ENCODE measurements at regions not wholly inside any gene's neighbourhood (a gene's known extent, or its start where the extent isn't known, plus 50 kb on each side); places are given as distances from the start of the nearest gene placed in this dataset.

GRCh38 chr9:78397454-78397853 is 100.5 kb downstream of the PSAT1 start:
- TF ChIP-seq, protein P1, sequence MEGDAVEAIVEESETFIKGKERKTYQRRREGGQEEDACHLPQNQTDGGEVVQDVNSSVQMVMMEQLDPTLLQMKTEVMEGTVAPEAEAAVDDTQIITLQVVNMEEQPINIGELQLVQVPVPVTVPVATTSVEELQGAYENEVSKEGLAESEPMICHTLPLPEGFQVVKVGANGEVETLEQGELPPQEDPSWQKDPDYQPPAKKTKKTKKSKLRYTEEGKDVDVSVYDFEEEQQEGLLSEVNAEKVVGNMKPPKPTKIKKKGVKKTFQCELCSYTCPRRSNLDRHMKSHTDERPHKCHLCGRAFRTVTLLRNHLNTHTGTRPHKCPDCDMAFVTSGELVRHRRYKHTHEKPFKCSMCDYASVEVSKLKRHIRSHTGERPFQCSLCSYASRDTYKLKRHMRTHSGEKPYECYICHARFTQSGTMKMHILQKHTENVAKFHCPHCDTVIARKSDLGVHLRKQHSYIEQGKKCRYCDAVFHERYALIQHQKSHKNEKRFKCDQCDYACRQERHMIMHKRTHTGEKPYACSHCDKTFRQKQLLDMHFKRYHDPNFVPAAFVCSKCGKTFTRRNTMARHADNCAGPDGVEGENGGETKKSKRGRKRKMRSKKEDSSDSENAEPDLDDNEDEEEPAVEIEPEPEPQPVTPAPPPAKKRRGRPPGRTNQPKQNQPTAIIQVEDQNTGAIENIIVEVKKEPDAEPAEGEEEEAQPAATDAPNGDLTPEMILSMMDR (IDR thresholded peaks at IDR 0.05): no peak
- TF ChIP-seq EZH2phosphoT487 (IDR thresholded peaks at IDR 0.05): no peak
